Neuronal stem cell (in vitro differentiated cells): ENCODE measurements at regions not wholly inside any gene's neighbourhood (a gene's known extent, or its start where the extent isn't known, plus 50 kb on each side); places are given as distances from the start of the nearest gene placed in this dataset.

Experiments
- DNase-seq: peaks from one replicate; pipeline ENCODE4 v3.0.0-alpha.2; 2013; ENCODE audit warnings: low spot score
- H2AFZ ChIP-seq: one replicate; pipeline ENCODE4 v1.6.1; 2013; ENCODE audit warnings: mild to moderate bottlenecking, low read length, inconsistent platforms
- H2AK5ac ChIP-seq: 2 replicates; pipeline ENCODE4 v1.6.1; 2013; ENCODE audit warnings: low read depth, mild to moderate bottlenecking, inconsistent platforms, low read length, moderate library complexity, mixed read lengths
- H2BK120ac ChIP-seq: 2 replicates; pipeline ENCODE4 v1.6.1; 2013; ENCODE audit warnings: low read depth, mild to moderate bottlenecking, inconsistent platforms, low read length, moderate library complexity, mixed read lengths
- H2BK12ac ChIP-seq: one replicate; pipeline ENCODE4 v1.6.1; 2013; ENCODE audit warnings: low read length, inconsistent platforms
- H2BK15ac ChIP-seq: 2 replicates; pipeline ENCODE4 v1.6.1; 2013; ENCODE audit warnings: mild to moderate bottlenecking, low read length, inconsistent platforms, mixed read lengths
- H2BK5ac ChIP-seq: one replicate; pipeline ENCODE4 v1.6.1; 2013; ENCODE audit warnings: inconsistent platforms, mild to moderate bottlenecking, low read length, moderate library complexity
- H3K14ac ChIP-seq: one replicate; pipeline ENCODE4 v1.6.1; 2013; ENCODE audit warnings: low read length, inconsistent platforms
- H3K18ac ChIP-seq: 2 replicates; pipeline ENCODE4 v1.6.1; 2013; ENCODE audit warnings: low read length, inconsistent platforms
- H3K23ac ChIP-seq: 2 replicates; pipeline ENCODE4 v1.6.1; 2013; ENCODE audit warnings: low read depth, mild to moderate bottlenecking, mixed read lengths, low read length, inconsistent platforms; ENCODE audit not compliant: poor library complexity
- H3K27ac ChIP-seq: replicated peaks from 3 replicates; pipeline ENCODE4 v1.5.1; 2013; ENCODE audit warnings: low read length, inconsistent platforms
- H3K27me3 ChIP-seq, 3 experiments: 2 replicates each; pipeline ENCODE4 v1.6.1; 2013; ENCODE audit warnings: low read length in 3 of 3, mild to moderate bottlenecking in 2 of 3, inconsistent platforms in 1 of 3, low read depth in 1 of 3, mixed read lengths in 1 of 3, moderate library complexity in 1 of 3; ENCODE audit not compliant: control insufficient read depth in 3 of 3, insufficient read depth in 3 of 3
- H3K36me3 ChIP-seq, 2 donors: replicated peaks in 1 of 2; 2 replicates each; pipeline ENCODE4 v1.6.1; 2013; ENCODE audit warnings: low read length in 2 of 2; ENCODE audit not compliant: control insufficient read depth in 2 of 2, insufficient read depth in 2 of 2
- H3K4ac ChIP-seq: 2 replicates; pipeline ENCODE4 v1.6.1; 2013; ENCODE audit warnings: inconsistent platforms, mild to moderate bottlenecking, low read length, moderate library complexity
- H3K4me1 ChIP-seq, 2 donors: 1 replicate in 1 of 2; 2 replicates in 1 of 2; pipeline ENCODE4 v1.6.1; 2013; ENCODE audit warnings: low read length in 2 of 2, low read depth in 1 of 2; ENCODE audit not compliant: control insufficient read depth in 2 of 2, insufficient read depth in 1 of 2
- H3K4me2 ChIP-seq: one replicate; pipeline ENCODE4 v1.6.1; 2013; ENCODE audit warnings: mild to moderate bottlenecking, low read length, inconsistent platforms; ENCODE audit not compliant: insufficient read depth, poor library complexity, severe bottlenecking
- H3K4me3 ChIP-seq, 2 donors: 2 replicates each; pipeline ENCODE4 v1.5.1; 2013; ENCODE audit warnings: low read length in 2 of 2, mild to moderate bottlenecking in 2 of 2, inconsistent platforms in 1 of 2, moderate library complexity in 1 of 2
- H3K79me1 ChIP-seq: one replicate; pipeline ENCODE4 v1.6.1; 2013; ENCODE audit warnings: low read depth, mild to moderate bottlenecking, inconsistent platforms, low read length, moderate library complexity
- H3K9ac ChIP-seq: one replicate; pipeline ENCODE4 v1.6.1; 2013; ENCODE audit warnings: mild to moderate bottlenecking, low read depth, low read length, inconsistent platforms; ENCODE audit not compliant: poor library complexity
- H3K9me3 ChIP-seq, 2 donors: replicated peaks in 1 of 2; 2 replicates each; pipeline versions ENCODE3 to v1.6.1; 2013; ENCODE audit warnings: low read length in 2 of 2, mild to moderate bottlenecking in 2 of 2, inconsistent platforms in 1 of 2, low read depth in 1 of 2, mixed read lengths in 1 of 2, moderate library complexity in 1 of 2; ENCODE audit not compliant: control insufficient read depth in 2 of 2, insufficient read depth in 1 of 2
- H4K8ac ChIP-seq: one replicate; pipeline ENCODE4 v1.6.1; 2013; ENCODE audit warnings: low read depth, mild to moderate bottlenecking, inconsistent platforms, low read length, moderate library complexity
- H4K91ac ChIP-seq: one replicate; pipeline ENCODE4 v1.6.1; 2013; ENCODE audit warnings: low read length, low read depth, mild to moderate bottlenecking, inconsistent platforms; ENCODE audit not compliant: poor library complexity
- WGBS, 2 donors: extraction: QIAGEN DNeasy Blood & Tissue Kit; methylation state at CpG; one replicate each; pipeline ENCODE4 v1.1.7; 2013; ENCODE audit warnings: missing lambda C conversion rate in 2 of 2, mixed read lengths in 1 of 2; ENCODE audit not compliant: insufficient read length in 2 of 2, insufficient replicate concordance in 1 of 2; ENCODE audit errors: extremely low coverage in 2 of 2; 5-methylcytosine and 5-hydroxymethylcytosine counted together

- Histone ChIP-seq H2BK15ac (no peak overlapping the region), H2BK5ac (no peak overlapping the region), H3K9me3 (no peaks in the 10 kb centered on the region), H3K9ac (no peak overlapping the region), H4K8ac (no peak overlapping the region), H2AFZ (no peak overlapping the region), H2BK120ac (no peak overlapping the region), H3K4ac (no peak overlapping the region), H3K27ac (no peak overlapping the region), H3K18ac (no peak overlapping the region), H3K14ac (no peak overlapping the region), H3K36me3 (no peaks in the 10 kb centered on the region), H3K4me3 (no peak overlapping the region), H2AK5ac (no peak overlapping the region), H3K79me1 (no peaks in the 10 kb centered on the region), H4K91ac (no peak overlapping the region), H3K23ac (no peak overlapping the region), H2BK12ac (no peak overlapping the region), H3K27me3 (peaks cover 0 to 2% (median 0%) of the 10 kb centered on the region in 3 experiments), H3K4me1 (no peaks in the 10 kb centered on the region), H3K4me2 (no peak overlapping the region)
- DNase-seq, result no peak
- WGBS, 2 donors, result no CpG with 5 or more reads among the region's 3 CpGs
These were observed 120.6 kb upstream of the KCND3 start for GRCh38 chr1:112110031-112110430.

- H3K9ac ChIP-seq, result no peak overlapping the region
- no peak overlapping the region for H3K27ac ChIP-seq
- H3K4me3 ChIP-seq, result no peak overlapping the region
- no peak overlapping the region for H4K8ac ChIP-seq
- H3K14ac ChIP-seq, result no peak overlapping the region
- no peak overlapping the region for H3K4ac ChIP-seq
- no peak overlapping the region for H2AFZ ChIP-seq
- H3K27me3 ChIP-seq, result peaks cover 0 to 2% (median 0%) of the 10 kb centered on the region in 3 experiments
- no peak overlapping the region for H3K18ac ChIP-seq
- DNase-seq, result no peak
- H2BK12ac ChIP-seq, result no peak overlapping the region
- no peak overlapping the region for H3K23ac ChIP-seq
- H3K4me1 ChIP-seq, result no peaks in the 10 kb centered on the region
- WGBS, 2 donors, result no CpG with 5 or more reads among the region's 1 CpG
- H2BK15ac ChIP-seq, result no peak overlapping the region
- H4K91ac ChIP-seq, result no peak overlapping the region
- no peaks in the 10 kb centered on the region for H3K36me3 ChIP-seq
- no peak overlapping the region for H2BK120ac ChIP-seq
- H3K79me1 ChIP-seq, result no peaks in the 10 kb centered on the region
- H3K9me3 ChIP-seq, result no peaks in the 10 kb centered on the region
- H3K4me2 ChIP-seq, result no peak overlapping the region
- no peak overlapping the region for H2BK5ac ChIP-seq
- no peak overlapping the region for H2AK5ac ChIP-seq
These were observed 122.3 kb upstream of the KCND3 start for GRCh38 chr1:112111734-112112133.

- Histone ChIP-seq H3K4ac (no peak overlapping the region), H3K4me3 (no peak overlapping the region), H3K23ac (no peak overlapping the region), H4K91ac (no peak overlapping the region), H3K4me1 (no peaks in the 10 kb centered on the region), H3K14ac (no peak overlapping the region), H3K27ac (no peak overlapping the region), H3K36me3 (no peaks in the 10 kb centered on the region), H3K79me1 (no peaks in the 10 kb centered on the region), H3K27me3 (no peaks in the 10 kb centered on the region), H2BK5ac (no peak overlapping the region), H2BK12ac (no peak overlapping the region), H3K18ac (no peak overlapping the region), H2BK15ac (no peak overlapping the region), H2AK5ac (no peak overlapping the region), H2BK120ac (no peak overlapping the region), H4K8ac (no peak overlapping the region), H3K9me3 (no peaks in the 10 kb centered on the region), H2AFZ (no peak overlapping the region), H3K4me2 (no peak overlapping the region), H3K9ac (no peak overlapping the region)
- WGBS, 2 donors, result no CpG with 5 or more reads among the region's 1 CpG
- DNase-seq, result no peak
These were observed 125.1 kb upstream of the KCND3 start for GRCh38 chr1:112114540-112114939.

GRCh38 chr1:112126598-112126997, 137.1 kb upstream of the KCND3 start:
- H4K8ac ChIP-seq, result no peak overlapping the region
- H3K27ac ChIP-seq, result no peak overlapping the region
- no peak overlapping the region for H3K14ac ChIP-seq
- no peak overlapping the region for H3K23ac ChIP-seq
- H3K36me3 ChIP-seq, result no peaks in the 10 kb centered on the region
- no peaks in the 10 kb centered on the region for H3K4me1 ChIP-seq
- DNase-seq, result no peak
- H2BK120ac ChIP-seq, result no peak overlapping the region
- H3K4me3 ChIP-seq, result no peak overlapping the region
- H3K9ac ChIP-seq, result no peak overlapping the region
- no peaks in the 10 kb centered on the region for H3K79me1 ChIP-seq
- H4K91ac ChIP-seq, result no peak overlapping the region
- H3K9me3 ChIP-seq, result no peaks in the 10 kb centered on the region
- no peak overlapping the region for H3K4ac ChIP-seq
- H3K18ac ChIP-seq, result no peak overlapping the region
- no peak overlapping the region for H2BK15ac ChIP-seq
- no peak overlapping the region for H2BK12ac ChIP-seq
- no CpG with 5 or more reads among the region's 2 CpGs for WGBS, 2 donors
- H3K4me2 ChIP-seq, result no peak overlapping the region
- H3K27me3 ChIP-seq, result no peaks in the 10 kb centered on the region
- no peak overlapping the region for H2BK5ac ChIP-seq
- H2AK5ac ChIP-seq, result no peak overlapping the region
- H2AFZ ChIP-seq, result no peak overlapping the region
